SK-N-SH treated with all-trans-retinoic acid at 6 μM for 48 hours (cell line): ENCODE measurements at regions not wholly inside any gene's neighbourhood (a gene's known extent, or its start where the extent isn't known, plus 50 kb on each side); places are given as distances from the start of the nearest gene placed in this dataset.

Source experiments
- ATAC-seq: fragments of 200-7000 bp; cut with Tn5 transposase; 3 replicates; pipeline ENCODE4 v1.9.1; 2020; ENCODE audit warnings: mild to moderate bottlenecking, moderate library complexity
- ARNTL ChIP-seq: fragments of 450-650 bp; formaldehyde crosslinking; IDR thresholded peaks from 2 replicates; pipeline ENCODE4 v1.5.0; 2020; ENCODE audit warnings: low read depth, mild to moderate bottlenecking, moderate library complexity, borderline replicate concordance
- BACH2 ChIP-seq: fragments of 250-450 bp; sonication (Bioruptor Pico); IDR thresholded peaks from 2 replicates; pipeline ENCODE4 v1.9.0; 2021; ENCODE audit warnings: mild to moderate bottlenecking, borderline replicate concordance
- CSDC2 ChIP-seq: fragments of 250-450 bp; sonication (Bioruptor Pico); IDR thresholded peaks from 2 replicates; pipeline ENCODE4 v1.5.0; 2020; ENCODE audit warnings: mild to moderate bottlenecking, moderate library complexity
- CSRNP3 ChIP-seq: fragments of 250-450 bp; sonication (Bioruptor Pico); IDR thresholded peaks from 2 replicates; pipeline ENCODE4 v1.5.1; 2021; ENCODE audit warnings: mild to moderate bottlenecking, moderate library complexity
- ESRRG ChIP-seq: fragments of 250-450 bp; sonication (Bioruptor Pico); IDR thresholded peaks from 2 replicates; pipeline ENCODE4 v1.6.1; 2021; ENCODE audit warnings: mild to moderate bottlenecking
- GLIS3 ChIP-seq: fragments of 250-450 bp; sonication (Bioruptor Pico); IDR thresholded peaks from 2 replicates; pipeline ENCODE4 v1.5.0; 2020; ENCODE audit warnings: mild to moderate bottlenecking, moderate library complexity
- ISL1 ChIP-seq: fragments of 250-450 bp; sonication (Bioruptor Pico); IDR thresholded peaks from 2 replicates; pipeline ENCODE4 v2.1.2; 2022; ENCODE audit warnings: mild to moderate bottlenecking, moderate library complexity
- OSR1 ChIP-seq: fragments of 250-450 bp; sonication (Bioruptor Pico); IDR thresholded peaks from 2 replicates; pipeline ENCODE4 v1.8.0; 2022; ENCODE audit warnings: moderate library complexity, mild to moderate bottlenecking, inconsistent platforms
- PATZ1 ChIP-seq: fragments of 250-450 bp; sonication (Bioruptor Pico); IDR thresholded peaks from 2 replicates; pipeline ENCODE4 v1.8.0; 2020; ENCODE audit warnings: mild to moderate bottlenecking, moderate library complexity, borderline replicate concordance
- PPARA ChIP-seq: fragments of 250-450 bp; sonication (Bioruptor Pico); IDR thresholded peaks from 2 replicates; pipeline ENCODE4 v1.5.0; 2020; ENCODE audit warnings: mild to moderate bottlenecking, borderline replicate concordance
- RARB ChIP-seq: fragments of 250-450 bp; sonication (Bioruptor Pico); IDR thresholded peaks from 2 replicates; pipeline ENCODE4 v1.8.0; 2021; ENCODE audit warnings: mild to moderate bottlenecking, moderate library complexity
- SNAI2 ChIP-seq: fragments of 250-450 bp; sonication (Bioruptor Pico); IDR thresholded peaks from 2 replicates; pipeline ENCODE4 v1.5.0; 2020; ENCODE audit warnings: mild to moderate bottlenecking, moderate library complexity
- TCF4 ChIP-seq: fragments of 250-450 bp; sonication (Bioruptor Pico); IDR thresholded peaks from 2 replicates; pipeline ENCODE4 v1.8.0; 2021; ENCODE audit warnings: mild to moderate bottlenecking, moderate library complexity, borderline replicate concordance
- TOX ChIP-seq: fragments of 250-450 bp; sonication (Bioruptor Pico); IDR thresholded peaks from 2 replicates; pipeline ENCODE4 v1.8.0; 2021; ENCODE audit warnings: mild to moderate bottlenecking, moderate library complexity, borderline replicate concordance
- TSHZ2 ChIP-seq: fragments of 250-450 bp; sonication (Bioruptor Pico); IDR thresholded peaks from 2 replicates; pipeline ENCODE4 v1.5.0; 2020; ENCODE audit warnings: mild to moderate bottlenecking, moderate library complexity
- ZC3H10 ChIP-seq: fragments of 250-450 bp; sonication (Bioruptor Pico); IDR thresholded peaks from 2 replicates; pipeline ENCODE4 v1.5.1; 2021; ENCODE audit warnings: mild to moderate bottlenecking, moderate library complexity
- ZFP3 ChIP-seq: fragments of 250-450 bp; sonication (Bioruptor Pico); IDR thresholded peaks from 2 replicates; pipeline ENCODE4 v1.5.0; 2020; ENCODE audit warnings: mild to moderate bottlenecking, moderate library complexity
- ZFP30 ChIP-seq: fragments of 450-650 bp; formaldehyde crosslinking; IDR thresholded peaks from 2 replicates; pipeline ENCODE4 v1.5.0; 2022; ENCODE audit warnings: mild to moderate bottlenecking, moderate library complexity
- ZNF565 ChIP-seq: fragments of 450-650 bp; formaldehyde crosslinking; conservative IDR thresholded peaks from 2 replicates; pipeline ENCODE4 v1.5.0; 2020; ENCODE audit warnings: low read depth, mild to moderate bottlenecking, moderate library complexity
- ZNF70 ChIP-seq: fragments of 450-650 bp; formaldehyde crosslinking; IDR thresholded peaks from 2 replicates; pipeline ENCODE4 v1.5.0; 2020; ENCODE audit warnings: mild to moderate bottlenecking, moderate library complexity
- ZNF8 ChIP-seq: fragments of 450-650 bp; formaldehyde crosslinking; IDR thresholded peaks from 2 replicates; pipeline ENCODE4 v1.5.0; 2020; ENCODE audit warnings: mild to moderate bottlenecking, moderate library complexity

GRCh38 chr5:4099386-4099785, 503.8 kb downstream of the IRX1 start (continued):
- no peak for TF ChIP-seq TOX (CRISPR knock-in tag)
- no peak for TF ChIP-seq ZNF565

- ATAC-seq = no peak
- TF ChIP-seq ZFP3 (CRISPR knock-in tag) = no peak
- TF ChIP-seq ARNTL (CRISPR knock-in tag) = no peak
- no peak for TF ChIP-seq ZNF8 (CRISPR knock-in tag)
- TF ChIP-seq OSR1 (CRISPR knock-in tag) = no peak
- no peak for TF ChIP-seq BACH2
- no peak for TF ChIP-seq GLIS3 (CRISPR knock-in tag)
- TF ChIP-seq ZFP30 = no peak
- no peak for TF ChIP-seq TSHZ2
- TF ChIP-seq TCF4 (CRISPR knock-in tag) = no peak
- no peak for TF ChIP-seq ZC3H10 (CRISPR knock-in tag)
- no peak for TF ChIP-seq SNAI2 (CRISPR knock-in tag)
- TF ChIP-seq ESRRG (CRISPR knock-in tag) = no peak
- no peak for TF ChIP-seq CSDC2 (CRISPR knock-in tag)
- TF ChIP-seq CSRNP3 (CRISPR knock-in tag) = no peak
- no peak for TF ChIP-seq ISL1 (CRISPR knock-in tag)
- no peak for TF ChIP-seq ZNF565
These were observed 505.1 kb downstream of the IRX1 start for GRCh38 chr5:4100739-4101138.

GRCh38 chr5:4101189-4101588, 505.6 kb downstream of the IRX1 start:
- TF ChIP-seq PATZ1 (CRISPR knock-in tag) (no peak), ARNTL (CRISPR knock-in tag) (no peak), ZNF70 (CRISPR knock-in tag) (no peak), TCF4 (CRISPR knock-in tag) (no peak), RARB (CRISPR knock-in tag) (no peak), GLIS3 (CRISPR knock-in tag) (no peak), ZC3H10 (CRISPR knock-in tag) (no peak), TOX (CRISPR knock-in tag) (no peak), CSRNP3 (CRISPR knock-in tag) (no peak), OSR1 (CRISPR knock-in tag) (no peak), ZFP30 (no peak), TSHZ2 (no peak), PPARA (CRISPR knock-in tag) (no peak), SNAI2 (CRISPR knock-in tag) (no peak), ZFP3 (CRISPR knock-in tag) (no peak), BACH2 (no peak), ISL1 (CRISPR knock-in tag) (no peak), ESRRG (CRISPR knock-in tag) (no peak)
- ATAC-seq = no peak
